Activated CD4-positive, alpha-beta memory T cell treated with anti-CD3 and anti-CD28 coated beads, Interleukin-2, amount 10 ng/mL, durations not matched to agents 7 days and 5 days (primary cell): ENCODE measurements at regions not wholly inside any gene's neighbourhood (a gene's known extent, or its start where the extent isn't known, plus 50 kb on each side); places are given as distances from the start of the nearest gene placed in this dataset.
"Not testable (repeated sequence)": the region's sequence is repeated elsewhere in the genome, so short reads cannot be mapped to it uniquely, and the experiment has no call there.

Source experiments
- CTCF ChIA-PET: fragments of 350-600 bp; sonication (Branson Sonifier 250); formaldehyde crosslinking; loops from one replicate; lab custom pipeline; 2021; ENCODE audit warnings: antibody characterized with exemption, inconsistent platforms; lab: Charles Lee
- POLR2A ChIA-PET: fragments of 350-600 bp; sonication (Branson Sonifier 250); formaldehyde crosslinking; loops from one replicate; lab custom pipeline; 2021; ENCODE audit warnings: antibody characterized with exemption; lab: Charles Lee
- DNase-seq: peaks from one replicate; pipeline ENCODE4 v3.0.0-alpha.2; 2020
- H3K27ac Mint-ChIP-seq: one replicate; pipeline ENCODE4 v1.8.0; 2021; ENCODE audit warnings: mild to moderate bottlenecking, mixed read lengths
- H3K27me3 Mint-ChIP-seq: one replicate; pipeline ENCODE4 v1.8.0; 2021; ENCODE audit warnings: mixed read lengths
- H3K36me3 Mint-ChIP-seq: one replicate; pipeline ENCODE4 v1.8.0; 2021; ENCODE audit warnings: low read depth, mixed read lengths
- H3K4me1 Mint-ChIP-seq: one replicate; pipeline ENCODE4 v1.8.0; 2021; ENCODE audit warnings: mixed read lengths
- H3K4me3 Mint-ChIP-seq: one replicate; pipeline ENCODE4 v1.8.0; 2021; ENCODE audit warnings: mild to moderate bottlenecking, mixed read lengths
- H3K9me3 Mint-ChIP-seq: one replicate; pipeline ENCODE4 v1.8.0; 2021; ENCODE audit warnings: mixed read lengths

DNA sequence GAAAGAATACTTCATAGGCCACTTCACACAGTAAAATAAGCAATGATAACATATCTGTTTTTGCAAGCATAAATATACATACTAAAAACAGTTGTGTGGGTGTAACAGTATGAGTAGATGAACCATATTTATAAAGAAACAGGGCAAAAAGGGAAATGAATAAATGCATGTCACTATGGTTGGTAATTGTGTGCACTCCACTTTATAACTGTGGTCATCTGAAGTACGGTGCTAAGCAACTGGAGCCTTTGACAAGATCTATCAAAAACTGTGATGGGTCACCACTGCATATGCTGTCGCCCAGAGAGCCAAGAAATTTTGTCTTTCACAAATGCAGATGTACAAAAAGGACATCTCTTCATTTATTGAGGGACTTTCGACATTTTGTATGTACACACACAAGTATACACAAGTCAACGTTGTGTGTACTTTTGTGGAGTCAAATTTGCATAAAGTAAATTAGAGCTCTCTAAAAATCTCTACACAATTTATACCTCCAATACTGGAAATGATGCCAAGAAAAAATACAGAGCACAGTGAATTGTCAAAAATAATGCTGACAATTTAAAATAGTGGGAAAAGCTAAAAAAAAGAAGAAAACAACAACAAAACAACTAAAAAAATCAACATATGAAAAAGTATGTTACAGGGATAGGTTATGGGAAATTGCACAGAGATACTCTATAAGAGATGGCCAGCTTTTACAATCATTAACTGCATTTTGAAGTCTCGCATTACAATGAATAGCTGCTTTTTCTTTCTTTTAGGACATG, 123.1 kb upstream of the ENPEP start:
- CTCF ChIA-PET = no interaction called here
- Mint-ChIP-seq H3K4me3 (no peak overlapping the region), H3K27ac (no peak overlapping the region), H3K9me3 (no peaks in the 10 kb centered on the region), H3K36me3 (no peaks in the 10 kb centered on the region), H3K27me3 (peaks cover 15% of the 10 kb centered on the region), H3K4me1 (no peaks in the 10 kb centered on the region)
- DNase-seq = no peak
- POLR2A ChIA-PET = no interaction called here

DNA sequence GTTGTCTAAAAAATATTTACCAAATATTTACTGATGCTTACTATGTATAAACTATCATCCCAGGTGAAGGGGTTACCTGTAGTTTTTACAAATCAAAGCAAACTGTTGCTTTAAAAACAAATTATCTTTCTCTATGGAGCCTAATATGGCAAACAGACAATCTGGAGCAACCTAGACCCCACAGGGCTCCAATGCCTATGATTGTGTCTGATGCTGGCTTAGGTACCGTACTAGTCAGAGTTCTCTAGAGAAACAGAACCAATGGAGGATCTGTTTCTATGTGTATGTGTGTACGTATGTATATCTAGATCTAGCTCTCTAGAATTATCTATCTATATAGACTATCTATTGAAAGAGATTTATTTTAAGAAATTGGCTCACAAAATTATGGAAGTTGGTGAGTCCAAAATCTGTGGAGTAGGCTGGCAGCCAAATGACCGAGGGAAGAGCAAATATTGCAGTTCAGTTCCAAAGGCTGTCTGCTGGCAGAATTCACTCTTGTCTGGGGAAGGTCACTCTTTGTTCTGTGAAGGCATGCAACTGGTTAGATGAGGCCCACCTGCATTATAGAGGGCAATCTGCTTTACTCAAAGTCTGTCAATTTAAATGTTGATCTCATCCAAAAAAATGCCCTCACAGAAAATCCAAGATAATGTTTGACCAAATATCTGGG, 127.1 kb upstream of the ENPEP start:
- Mint-ChIP-seq H3K4me1 (no peaks in the 10 kb centered on the region), H3K36me3 (no peaks in the 10 kb centered on the region), H3K27ac (no peak overlapping the region), H3K4me3 (no peak overlapping the region), H3K9me3 (no peaks in the 10 kb centered on the region), H3K27me3 (peaks cover 24% of the 10 kb centered on the region)
- DNase-seq = no peak
- POLR2A ChIA-PET = interaction anchor here (0.6 kb wide), 1 partner anchor 649 kb away, joined by 4 read pairs; no protein-coding TSS in a partner anchor
- CTCF ChIA-PET = no interaction called here

DNA sequence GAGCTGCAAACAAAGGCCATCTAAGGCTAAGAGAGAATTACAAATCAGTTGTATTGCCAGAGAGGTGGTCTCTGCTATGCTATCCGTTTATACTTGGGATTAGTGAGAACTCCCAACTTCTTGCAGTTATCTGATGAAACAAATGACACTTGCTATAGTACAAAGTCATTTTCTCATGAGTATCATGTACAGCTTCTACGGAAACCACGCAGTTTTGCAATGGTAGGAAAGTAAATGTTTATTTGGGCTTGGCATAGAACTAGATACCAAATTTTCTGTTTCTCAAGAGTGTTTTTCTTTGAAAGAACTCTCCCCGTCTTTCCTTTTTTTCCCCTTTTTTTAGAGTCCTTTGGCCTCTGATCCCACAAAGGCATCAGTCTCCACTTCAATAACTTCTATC, 128.2 kb upstream of the ENPEP start:
- H3K4me3 Mint-ChIP-seq = no peak overlapping the region
- no peaks in the 10 kb centered on the region for H3K9me3 Mint-ChIP-seq
- DNase-seq = no peak
- ChIA-PET CTCF (no interaction called here), POLR2A (no interaction called here)
- H3K27ac Mint-ChIP-seq = no peak overlapping the region
- peaks cover 24% of the 10 kb centered on the region for H3K27me3 Mint-ChIP-seq
- no peaks in the 10 kb centered on the region for H3K4me1 Mint-ChIP-seq
- H3K36me3 Mint-ChIP-seq = no peaks in the 10 kb centered on the region

DNA sequence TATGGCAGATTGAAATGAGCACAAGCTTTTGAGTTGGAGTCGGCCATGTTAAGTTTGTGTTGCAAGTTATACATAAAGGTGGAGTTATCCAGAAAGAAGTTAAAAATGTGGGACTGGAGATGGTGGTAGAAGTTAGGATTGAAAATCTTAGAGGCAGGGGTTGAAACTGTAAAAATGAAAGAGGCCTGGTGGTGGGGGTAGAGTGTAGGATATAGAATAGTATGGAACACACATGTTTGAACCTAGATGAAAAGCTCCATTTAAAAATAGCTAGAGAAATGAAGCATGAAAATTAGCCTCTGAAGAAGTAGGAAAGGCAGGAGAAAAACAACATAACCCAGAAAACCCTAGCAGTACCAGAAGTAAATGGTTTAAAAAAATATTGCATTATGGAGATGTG, 131.8 kb upstream of the ENPEP start:
- no peaks in the 10 kb centered on the region for H3K9me3 Mint-ChIP-seq
- DNase-seq = no peak
- CTCF ChIA-PET = interaction anchor here (0.6 to 1.5 kb wide), 4 partner anchors 168 to 356 kb away, joined by 3 to 6 read pairs (median 4); no protein-coding TSS in a partner anchor
- no peak overlapping the region for H3K4me3 Mint-ChIP-seq
- POLR2A ChIA-PET = no interaction called here
- H3K27me3 Mint-ChIP-seq = peaks cover 28% of the 10 kb centered on the region
- H3K36me3 Mint-ChIP-seq = no peaks in the 10 kb centered on the region
- no peak overlapping the region for H3K27ac Mint-ChIP-seq
- H3K4me1 Mint-ChIP-seq = no peaks in the 10 kb centered on the region

DNA sequence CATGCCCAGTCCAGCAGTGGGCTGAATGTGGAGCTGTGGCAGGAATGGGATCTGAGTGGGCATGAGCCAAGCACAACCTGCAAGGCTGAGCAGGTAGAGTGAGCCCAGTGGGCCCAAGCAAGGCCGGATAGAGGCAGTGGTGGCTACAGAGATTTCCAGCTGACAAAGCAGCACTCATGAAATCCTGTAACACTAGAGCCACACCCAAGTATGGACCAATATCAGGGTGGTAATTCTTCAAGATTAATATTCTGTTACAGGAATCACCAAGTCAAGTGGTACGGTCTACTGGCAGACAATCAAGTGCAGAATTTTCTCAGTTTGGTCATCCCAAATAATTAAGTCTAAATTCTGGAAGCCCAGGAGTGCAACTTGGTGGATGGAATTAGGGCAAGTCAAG, 132.4 kb upstream of the ENPEP start:
- CTCF ChIA-PET = interaction anchor here (1.4 to 1.5 kb wide), 2 partner anchors 171 to 338 kb away, joined by 4 to 6 read pairs; no protein-coding TSS in a partner anchor
- no peaks in the 10 kb centered on the region for H3K4me1 Mint-ChIP-seq
- no peak overlapping the region for H3K4me3 Mint-ChIP-seq
- POLR2A ChIA-PET = no interaction called here
- no peak overlapping the region for H3K27ac Mint-ChIP-seq
- no peak for DNase-seq
- H3K9me3 Mint-ChIP-seq = no peaks in the 10 kb centered on the region
- H3K36me3 Mint-ChIP-seq = no peaks in the 10 kb centered on the region
- H3K27me3 Mint-ChIP-seq = peaks cover 31% of the 10 kb centered on the region

DNA sequence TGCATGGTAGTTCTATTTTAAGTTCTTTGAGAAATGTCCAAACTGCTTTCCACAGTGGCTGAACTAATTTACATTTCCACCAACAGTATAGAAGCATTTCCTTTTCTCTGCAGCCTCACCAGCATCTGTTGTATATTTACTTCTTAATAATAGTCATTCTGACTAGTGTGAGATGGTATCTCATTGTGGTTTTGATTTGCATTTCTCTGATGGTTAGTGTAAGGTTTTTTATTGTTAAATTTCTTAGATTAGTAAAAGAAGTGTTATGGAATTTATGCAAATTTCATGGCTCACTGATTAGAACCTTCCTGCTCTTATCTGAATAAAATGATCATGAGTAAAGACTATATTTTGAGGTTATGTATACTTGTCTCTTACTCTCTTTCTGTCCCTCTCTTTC, 134.8 kb upstream of the ENPEP start:
- H3K4me3 Mint-ChIP-seq, CTCF ChIA-PET, H3K9me3 Mint-ChIP-seq, H3K36me3 Mint-ChIP-seq, DNase-seq, H3K4me1 Mint-ChIP-seq, H3K27ac Mint-ChIP-seq, POLR2A ChIA-PET: not testable (repeated sequence)
- H3K27me3 Mint-ChIP-seq = peaks cover 30% of the 10 kb centered on the region

DNA sequence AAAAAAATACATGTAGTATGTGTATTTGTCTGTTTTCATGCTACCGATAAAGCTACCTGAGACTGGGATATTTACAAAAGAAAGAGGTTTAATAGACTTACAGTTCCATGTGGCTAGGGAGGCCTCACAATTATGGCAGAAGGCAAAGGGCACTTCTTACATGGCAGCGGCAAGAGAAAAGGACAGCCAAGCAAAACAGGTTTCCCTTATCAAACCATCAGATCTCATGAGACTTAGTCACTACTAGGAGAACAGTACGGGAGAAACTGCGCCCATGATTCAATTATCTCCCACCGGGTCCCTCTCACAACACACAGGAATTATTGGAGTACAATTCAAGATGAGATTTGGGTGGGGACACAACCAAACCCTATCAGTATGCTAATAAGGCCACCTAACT, 137.0 kb upstream of the ELOVL6 start:
- no peaks in the 10 kb centered on the region for H3K4me1 Mint-ChIP-seq
- no peaks in the 10 kb centered on the region for H3K36me3 Mint-ChIP-seq
- no peak overlapping the region for H3K4me3 Mint-ChIP-seq
- ChIA-PET POLR2A (no interaction called here), CTCF (no interaction called here)
- H3K27ac Mint-ChIP-seq = no peak overlapping the region
- no peaks in the 10 kb centered on the region for H3K9me3 Mint-ChIP-seq
- peaks cover 19% of the 10 kb centered on the region for H3K27me3 Mint-ChIP-seq
- no peak for DNase-seq

DNA sequence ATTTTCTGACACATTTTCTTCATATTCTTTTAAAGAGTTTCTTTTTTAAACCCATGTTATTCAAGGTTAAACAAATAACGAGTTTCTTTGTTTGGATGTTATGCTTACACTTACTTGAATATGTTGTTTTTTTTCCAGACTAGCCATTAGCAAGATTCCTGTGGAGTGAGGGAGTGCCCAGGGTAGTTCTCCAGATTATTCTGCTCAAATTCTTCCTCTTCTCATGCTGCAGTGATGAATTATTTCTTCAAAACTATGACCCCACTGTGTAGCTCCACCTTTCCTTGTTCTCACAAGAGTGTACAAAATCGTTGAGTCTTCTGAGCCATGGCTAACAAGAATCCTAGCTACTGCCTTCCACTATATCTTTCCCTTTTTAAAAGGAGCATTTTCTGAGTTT, 134.1 kb upstream of the ELOVL6 start:
- CTCF ChIA-PET = no interaction called here

DNA sequence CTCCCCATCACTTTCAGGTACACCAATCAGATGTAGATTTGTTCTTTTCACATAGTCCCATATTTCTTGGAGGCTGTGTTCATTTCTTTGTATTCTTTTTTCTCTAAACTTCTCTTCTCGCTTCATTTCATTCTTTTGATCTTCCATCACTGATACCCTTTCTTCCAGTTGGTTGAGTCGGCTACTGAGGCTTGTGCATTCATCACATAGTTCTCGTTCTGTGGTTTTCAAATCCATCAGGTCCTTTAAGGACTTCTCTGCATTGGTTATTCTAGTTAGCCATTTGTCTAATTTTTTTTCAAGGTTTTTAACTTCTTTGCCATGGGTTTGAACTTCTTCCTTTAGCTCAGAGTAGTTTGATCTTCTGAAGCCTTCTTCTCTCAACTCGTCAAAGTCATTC, 128.0 kb upstream of the ELOVL6 start:
- H3K4me3 Mint-ChIP-seq, POLR2A ChIA-PET, H3K4me1 Mint-ChIP-seq, H3K36me3 Mint-ChIP-seq, H3K27ac Mint-ChIP-seq, H3K9me3 Mint-ChIP-seq, DNase-seq, CTCF ChIA-PET: not testable (repeated sequence)
- peaks cover 21% of the 10 kb centered on the region for H3K27me3 Mint-ChIP-seq

More for the DNA sequence above, 134.1 kb upstream of the ELOVL6 start:
- Mint-ChIP-seq H3K4me1 (no peaks in the 10 kb centered on the region), H3K36me3 (no peaks in the 10 kb centered on the region), H3K4me3 (no peak overlapping the region), H3K27ac (no peak overlapping the region), H3K9me3 (no peaks in the 10 kb centered on the region), H3K27me3 (peaks cover 22% of the 10 kb centered on the region)
- POLR2A ChIA-PET = no interaction called here
- no peak for DNase-seq

DNA sequence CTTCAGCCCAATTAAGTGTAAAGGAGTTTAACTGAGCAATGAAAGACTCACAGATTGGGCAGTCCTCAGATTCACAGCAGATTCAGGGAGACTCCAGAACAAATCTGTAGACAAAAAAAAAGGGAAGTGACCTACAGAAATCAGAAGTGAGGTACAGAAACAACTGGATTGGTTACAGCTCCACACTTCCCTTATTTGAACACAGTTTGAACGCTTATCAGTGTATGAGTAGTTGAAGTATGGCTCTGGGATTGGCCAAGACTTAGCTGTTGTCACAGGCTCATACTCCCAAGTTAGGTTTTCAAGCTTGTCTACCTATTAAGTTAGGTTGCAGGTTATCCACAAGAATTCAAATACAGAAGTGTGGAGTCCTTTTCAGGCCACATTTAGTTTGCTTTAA, 112.4 kb upstream of the ELOVL6 start:
- POLR2A ChIA-PET = no interaction called here
- Mint-ChIP-seq H3K27me3 (peaks cover 23% of the 10 kb centered on the region), H3K9me3 (no peaks in the 10 kb centered on the region), H3K27ac (no peak overlapping the region), H3K4me1 (no peaks in the 10 kb centered on the region), H3K36me3 (no peaks in the 10 kb centered on the region), H3K4me3 (no peak overlapping the region)
- CTCF ChIA-PET = interaction anchor here (1.1 kb wide), 1 partner anchor 205 kb away, joined by 4 read pairs; no protein-coding TSS in a partner anchor
- no peak for DNase-seq

DNA sequence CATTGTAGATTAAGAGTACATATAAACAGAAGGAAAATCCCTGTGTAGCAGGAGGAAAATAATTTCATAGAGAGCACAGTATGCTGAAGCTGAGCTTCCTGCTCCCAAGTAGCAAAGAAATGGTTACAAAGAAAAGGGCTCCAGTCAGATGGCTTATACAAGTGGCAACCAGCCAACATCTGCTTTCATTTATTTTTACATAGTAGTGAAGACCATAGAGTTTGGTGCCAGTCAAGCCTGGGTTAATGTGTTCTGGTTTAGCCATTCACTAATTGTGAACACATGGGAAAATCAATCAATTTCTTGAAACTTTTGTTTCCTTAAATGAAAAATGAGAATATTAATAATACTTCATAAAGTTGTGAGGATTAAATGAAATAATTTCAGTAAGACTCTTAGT, 111.3 kb upstream of the ELOVL6 start:
- DNase-seq = no peak
- Mint-ChIP-seq H3K36me3 (no peaks in the 10 kb centered on the region), H3K4me3 (no peak overlapping the region), H3K27ac (no peak overlapping the region), H3K9me3 (no peaks in the 10 kb centered on the region), H3K27me3 (peaks cover 26% of the 10 kb centered on the region), H3K4me1 (no peaks in the 10 kb centered on the region)
- ChIA-PET POLR2A (no interaction called here), CTCF (no interaction called here)

DNA sequence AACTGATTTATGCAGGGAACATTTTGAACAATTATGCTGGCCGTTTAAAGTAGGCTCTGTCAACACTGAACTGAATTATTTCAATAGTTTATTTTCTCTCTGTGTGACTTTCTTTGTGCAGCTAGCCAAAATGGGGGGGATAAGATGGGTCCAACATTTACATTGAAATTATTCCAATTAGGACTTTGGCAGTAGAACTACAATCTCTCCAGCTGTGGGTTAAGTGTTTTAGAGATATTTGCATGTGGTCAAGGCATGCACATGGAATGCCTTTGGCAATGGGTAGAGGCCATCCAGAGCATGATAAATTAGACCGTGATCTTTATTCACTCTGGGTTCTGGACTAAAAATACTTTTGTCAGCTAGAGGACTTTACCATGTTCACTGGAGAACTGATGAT, 107.9 kb upstream of the ELOVL6 start:
- no peaks in the 10 kb centered on the region for H3K4me1 Mint-ChIP-seq
- CTCF ChIA-PET = interaction anchor here (2.2 kb wide), 1 partner anchor 9 kb away, joined by 6 read pairs; no protein-coding TSS in a partner anchor
- no peaks in the 10 kb centered on the region for H3K9me3 Mint-ChIP-seq

DNA sequence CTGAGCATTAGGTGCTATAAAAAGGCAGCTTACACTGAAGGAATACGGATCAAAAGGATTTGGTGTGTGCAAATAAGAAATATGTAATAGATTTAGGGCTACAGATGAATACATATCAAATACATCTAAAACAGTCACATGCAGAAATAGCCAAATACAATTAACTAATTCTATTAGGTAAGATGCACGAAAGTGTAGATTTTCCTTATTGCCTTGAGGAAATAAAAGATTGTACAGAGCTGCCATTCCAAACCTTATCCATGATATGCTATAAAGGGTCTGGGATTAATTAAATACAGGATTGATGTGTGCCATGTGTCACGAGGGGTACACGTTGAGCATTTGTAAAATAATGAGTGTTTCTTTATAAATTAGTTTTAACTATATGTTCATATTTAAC, 107.0 kb upstream of the ELOVL6 start:
- POLR2A ChIA-PET = no interaction called here
- CTCF ChIA-PET = no interaction called here
- H3K36me3 Mint-ChIP-seq = no peaks in the 10 kb centered on the region
- H3K27ac Mint-ChIP-seq = no peak overlapping the region
- peaks cover 24% of the 10 kb centered on the region for H3K27me3 Mint-ChIP-seq
- no peaks in the 10 kb centered on the region for H3K4me1 Mint-ChIP-seq
- no peaks in the 10 kb centered on the region for H3K9me3 Mint-ChIP-seq
- no peak for DNase-seq
- no peak overlapping the region for H3K4me3 Mint-ChIP-seq

More for the DNA sequence above, 107.9 kb upstream of the ELOVL6 start:
- no peak for DNase-seq
- H3K4me3 Mint-ChIP-seq = no peak overlapping the region
- POLR2A ChIA-PET = no interaction called here
- peaks cover 24% of the 10 kb centered on the region for H3K27me3 Mint-ChIP-seq
- H3K36me3 Mint-ChIP-seq = no peaks in the 10 kb centered on the region
- no peak overlapping the region for H3K27ac Mint-ChIP-seq
